HG03196 (cell line): ENCODE measurements at regions not wholly inside any gene's neighbourhood (a gene's known extent, or its start where the extent isn't known, plus 50 kb on each side); places are given as distances from the start of the nearest gene placed in this dataset.
"Not testable (repeated sequence)": the region's sequence is repeated elsewhere in the genome, so short reads cannot be mapped to it uniquely, and the experiment has no call there.

Experiments used
- ATAC-seq: cut with Tn5 transposase; IDR thresholded peaks from one replicate; pipeline ENCODE4 v1.9.1; 2021; ENCODE audit not compliant: unreplicated experiment

DNA sequence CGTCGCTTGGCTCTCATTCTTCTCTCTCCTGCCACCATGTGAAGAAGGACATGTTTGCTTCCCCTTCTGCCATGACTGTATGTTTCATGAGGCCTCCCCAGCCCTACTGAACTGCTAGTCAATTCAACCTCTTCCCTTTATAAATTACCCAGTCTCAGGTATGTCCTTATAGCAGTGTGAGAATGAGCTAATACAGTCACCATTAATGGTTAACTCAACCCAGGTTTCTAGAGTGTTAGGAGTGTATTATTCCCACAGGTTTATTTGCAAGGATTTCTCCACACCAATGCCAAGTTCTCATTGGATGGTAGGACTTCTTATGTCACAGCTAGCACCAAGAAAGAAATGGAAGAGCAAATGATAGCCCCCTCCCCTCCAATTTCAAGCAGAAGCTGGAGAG is 71.9 kb downstream of the DYNAP start:
- no peak for ATAC-seq

DNA sequence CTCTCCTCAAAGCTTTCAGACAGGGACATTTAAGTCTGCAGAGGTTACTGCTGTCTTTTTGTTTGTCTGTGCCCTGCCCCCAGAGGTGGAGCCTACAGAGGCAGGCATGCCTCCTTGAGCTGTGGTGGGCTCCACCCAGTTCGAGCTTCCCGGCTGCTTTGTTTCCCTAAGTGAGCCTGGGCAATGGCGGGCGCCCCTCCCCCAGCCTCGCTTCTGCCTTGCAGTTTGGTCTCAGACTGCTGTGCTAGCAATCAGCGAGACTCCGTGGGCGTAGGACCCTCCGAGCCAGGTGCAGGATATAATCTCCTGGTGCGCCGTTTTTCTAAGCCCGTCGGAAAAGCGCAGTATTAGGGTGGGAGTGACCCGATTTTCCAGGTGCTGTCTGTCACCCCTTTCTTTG is 78.7 kb downstream of the DYNAP start:
- not testable (repeated sequence) for ATAC-seq

DNA sequence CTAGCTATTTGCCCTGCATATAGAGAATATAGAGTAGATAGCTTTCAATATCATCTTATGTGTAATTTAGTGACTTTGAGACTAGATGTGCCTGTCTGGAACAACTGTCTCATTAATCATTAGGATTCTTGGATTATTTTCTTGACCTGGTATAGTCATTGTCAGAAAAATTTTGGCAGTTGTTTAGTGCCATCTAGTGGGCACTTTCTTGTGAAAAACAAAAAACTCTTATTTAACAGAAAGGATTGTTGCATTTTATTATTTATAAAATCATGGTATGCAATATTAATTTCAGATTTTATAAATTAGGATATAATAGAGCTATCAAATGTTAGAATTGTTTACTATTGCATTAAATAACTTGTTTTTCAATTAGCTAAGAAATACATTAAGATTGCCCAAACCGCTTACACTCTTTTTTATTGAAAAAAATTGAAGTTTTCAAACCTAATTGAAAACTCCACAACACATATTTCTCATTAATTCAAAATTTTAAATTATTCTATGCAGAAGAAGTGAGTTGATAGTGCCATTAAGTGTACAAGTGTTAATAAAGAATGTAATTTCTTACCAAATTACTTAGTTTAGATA is 80.3 kb downstream of the DYNAP start:
- ATAC-seq: no peak

DNA sequence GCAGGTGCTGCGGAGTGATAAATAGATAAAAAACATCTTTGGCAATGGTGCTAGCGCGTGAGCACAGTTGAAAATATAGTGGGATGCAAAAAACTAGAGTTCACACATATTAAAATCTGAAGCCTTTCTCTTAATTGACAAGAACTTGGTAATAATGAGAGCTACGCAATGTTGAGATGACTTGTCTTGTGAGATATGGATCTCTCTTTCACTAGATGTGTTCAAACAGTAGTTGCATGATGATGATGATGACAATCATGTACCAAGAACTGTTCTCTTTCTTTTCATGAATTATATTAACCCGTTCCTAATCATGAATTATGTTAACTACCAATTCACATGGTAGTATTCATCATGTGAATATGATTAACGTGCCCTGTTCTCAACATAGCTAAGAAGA is 81.1 kb downstream of the DYNAP start:
- ATAC-seq: no peak

DNA sequence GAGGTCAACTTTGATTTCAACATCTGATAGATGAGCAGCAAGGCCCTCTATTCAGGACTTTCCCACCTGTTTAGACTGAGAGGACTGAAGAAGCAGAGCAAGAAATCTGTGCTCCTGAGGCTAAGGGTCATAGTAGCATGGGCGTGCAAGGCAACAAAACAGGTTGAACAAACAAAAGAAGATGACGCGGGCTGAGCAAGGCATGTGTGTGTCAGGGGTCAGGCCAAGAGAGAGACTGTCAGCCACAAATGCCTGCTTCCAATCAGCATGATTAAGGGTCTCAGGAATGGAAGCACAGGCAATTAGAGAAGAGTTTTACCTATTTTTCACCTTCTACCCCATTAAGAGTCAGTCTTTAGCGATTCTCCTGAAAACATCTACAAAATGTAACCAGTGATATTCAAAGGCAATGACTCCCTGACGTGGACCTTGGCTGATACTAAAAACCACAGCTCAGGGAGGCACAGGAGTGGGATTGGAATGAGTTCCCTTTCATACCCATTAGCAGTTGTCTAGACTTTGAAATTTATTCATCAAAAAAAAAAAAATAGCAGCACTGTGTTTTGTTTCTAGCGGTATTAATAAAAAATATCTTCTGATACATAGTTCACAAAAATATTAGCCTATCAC is 81.9 kb downstream of the DYNAP start:
- ATAC-seq: no peak

DNA sequence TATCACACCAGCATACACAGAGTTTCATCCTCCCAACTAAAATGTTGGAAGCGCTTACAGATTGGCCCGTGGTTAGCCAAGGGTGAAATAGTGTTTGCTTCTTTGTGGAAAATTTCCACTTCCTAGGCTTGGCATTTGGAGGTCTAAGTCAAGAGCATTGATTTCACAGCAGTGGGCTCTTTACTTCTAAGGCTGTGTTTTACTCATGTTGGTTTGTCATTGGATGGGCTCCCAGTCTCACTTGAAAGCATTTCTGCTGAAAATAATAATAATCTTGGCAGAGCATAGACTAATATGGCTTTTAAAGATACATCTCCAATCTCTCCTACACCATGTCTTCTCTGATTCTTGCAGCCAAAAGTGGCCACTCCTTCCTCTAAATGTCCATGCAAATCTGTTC is 82.9 kb downstream of the DYNAP start:
- no peak for ATAC-seq

DNA sequence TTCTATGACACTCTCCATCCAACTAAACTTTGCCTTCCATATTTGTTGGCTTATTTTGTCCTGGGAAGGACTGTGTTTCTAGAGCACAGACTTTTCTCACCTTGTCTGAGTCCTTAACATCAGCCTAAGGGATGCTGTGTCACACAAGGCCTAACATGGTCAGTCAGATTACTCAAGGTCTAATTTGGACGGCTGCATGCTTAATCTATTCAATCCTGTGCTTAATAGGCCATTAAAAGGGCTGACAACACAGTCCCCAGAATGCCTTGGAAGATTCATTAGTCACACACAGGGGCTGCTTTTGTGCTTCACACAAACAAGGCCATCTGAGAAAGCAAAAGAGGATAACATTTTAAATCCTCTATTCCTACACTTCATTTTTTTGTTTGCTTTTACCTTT is 84.0 kb downstream of the DYNAP start:
- ATAC-seq: no peak

DNA sequence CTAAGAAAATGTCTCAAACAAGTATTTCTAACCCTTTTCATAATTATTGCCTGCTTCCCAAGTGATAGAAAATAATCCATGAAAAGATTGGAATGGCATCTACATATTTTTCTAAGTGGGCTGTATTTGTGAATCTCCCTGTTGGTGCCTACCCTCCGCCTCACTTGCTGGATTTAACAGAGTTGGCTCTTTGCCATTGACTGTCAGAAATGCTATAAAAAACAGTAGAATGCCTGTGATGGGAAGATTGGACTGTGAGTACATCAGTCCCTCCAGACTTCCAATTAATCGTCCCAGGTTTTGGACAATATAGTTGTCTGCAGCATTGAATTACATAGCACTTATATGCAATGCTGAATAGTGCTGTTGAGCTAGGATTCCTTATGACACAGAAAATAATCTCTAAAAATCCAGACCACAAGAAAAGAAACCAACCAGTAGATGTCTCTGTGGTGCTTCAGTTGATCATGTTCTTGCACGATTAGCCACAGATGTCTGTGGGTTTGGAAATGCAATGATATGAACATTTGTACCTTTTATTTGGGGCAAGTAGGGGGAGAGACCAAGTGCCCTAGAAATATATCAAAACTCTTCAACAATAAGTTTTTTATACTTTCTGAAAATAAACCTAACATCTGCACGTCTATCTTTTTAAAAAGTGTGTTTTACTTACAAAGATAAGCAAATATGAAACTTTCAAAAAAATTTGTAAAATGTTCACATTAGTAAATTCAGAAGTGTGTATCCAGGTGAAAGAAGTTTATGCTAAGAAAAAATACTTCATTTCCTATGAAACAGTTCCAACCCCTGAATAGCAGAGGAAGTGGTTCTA is 88.5 kb downstream of the DYNAP start:
- ATAC-seq: no peak

DNA sequence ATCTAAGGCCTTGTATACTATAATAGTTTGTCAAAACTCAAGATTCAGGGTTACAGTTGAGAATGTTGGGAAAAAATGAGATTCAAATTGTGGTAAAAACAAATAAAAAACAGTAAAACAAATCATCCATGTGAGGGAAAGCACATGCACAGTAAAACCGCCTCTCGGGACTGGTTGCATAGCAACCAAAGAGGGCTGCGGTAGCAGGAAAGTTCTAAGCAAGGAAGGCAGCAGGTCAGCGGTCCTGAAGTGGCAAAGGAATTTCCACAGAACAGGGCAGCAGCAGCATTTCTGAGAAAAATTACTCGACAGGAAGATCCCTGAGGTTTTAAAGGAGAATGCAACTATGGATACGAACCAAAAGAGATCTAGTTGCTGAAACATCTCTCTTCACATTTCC is 93.7 kb downstream of the DYNAP start:
- ATAC-seq: no peak

DNA sequence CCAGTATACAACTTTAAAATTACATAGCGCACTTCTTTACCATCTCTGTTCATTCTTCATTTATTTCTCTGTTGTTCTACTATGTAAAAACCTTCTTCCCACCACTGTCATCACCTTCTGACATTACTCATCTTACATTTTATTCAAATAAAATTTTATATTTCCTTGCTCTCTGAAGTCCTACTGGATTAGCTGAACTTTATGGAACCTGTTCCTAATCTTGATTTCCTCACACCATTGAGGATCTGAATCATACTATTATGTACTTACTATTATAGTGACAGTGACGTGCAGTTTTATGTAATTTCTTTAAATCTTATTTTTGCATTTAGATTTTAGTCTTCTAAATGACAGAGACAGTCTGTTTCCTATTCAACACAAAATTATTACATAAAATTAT is 98.3 kb downstream of the DYNAP start:
- no peak for ATAC-seq

DNA sequence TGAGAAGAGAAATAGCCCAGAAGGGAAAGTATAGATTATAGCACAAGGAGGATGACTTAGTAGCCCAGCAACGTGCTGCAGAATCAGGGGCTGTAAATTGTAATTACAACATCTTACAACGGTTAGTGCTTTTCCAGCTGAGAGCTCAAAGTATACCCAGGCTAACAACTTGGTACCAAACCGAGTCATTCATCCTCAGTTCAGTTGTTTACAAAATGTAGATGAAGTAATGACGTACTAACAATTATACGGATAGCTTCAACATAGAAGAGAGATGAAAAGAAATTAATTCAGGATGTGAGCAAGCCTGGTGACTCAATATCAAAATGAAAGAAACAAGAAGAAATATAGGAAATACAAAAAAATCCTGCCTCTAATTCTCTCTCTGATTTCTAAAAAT is 99.2 kb downstream of the DYNAP start:
- no peak for ATAC-seq

DNA sequence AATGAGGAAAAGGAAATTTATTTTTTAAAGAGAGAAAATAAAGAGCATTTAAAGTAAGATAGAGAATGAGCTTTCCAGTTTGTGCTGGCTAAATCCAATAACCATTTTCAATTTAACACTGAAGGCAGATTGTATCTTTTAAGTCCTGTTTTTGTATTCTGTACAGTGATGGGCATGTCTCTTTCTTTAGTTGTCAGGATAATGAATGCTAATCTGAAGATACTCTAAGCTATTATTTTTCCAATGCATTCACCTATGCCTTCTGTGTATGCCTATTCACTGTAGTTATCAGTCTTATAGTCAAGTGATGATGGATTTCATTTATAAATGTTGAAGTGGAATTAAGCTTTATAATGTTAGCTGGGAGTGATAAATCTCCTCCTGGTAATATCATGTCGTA is 101.4 kb downstream of the DYNAP start:
- ATAC-seq: no peak

DNA sequence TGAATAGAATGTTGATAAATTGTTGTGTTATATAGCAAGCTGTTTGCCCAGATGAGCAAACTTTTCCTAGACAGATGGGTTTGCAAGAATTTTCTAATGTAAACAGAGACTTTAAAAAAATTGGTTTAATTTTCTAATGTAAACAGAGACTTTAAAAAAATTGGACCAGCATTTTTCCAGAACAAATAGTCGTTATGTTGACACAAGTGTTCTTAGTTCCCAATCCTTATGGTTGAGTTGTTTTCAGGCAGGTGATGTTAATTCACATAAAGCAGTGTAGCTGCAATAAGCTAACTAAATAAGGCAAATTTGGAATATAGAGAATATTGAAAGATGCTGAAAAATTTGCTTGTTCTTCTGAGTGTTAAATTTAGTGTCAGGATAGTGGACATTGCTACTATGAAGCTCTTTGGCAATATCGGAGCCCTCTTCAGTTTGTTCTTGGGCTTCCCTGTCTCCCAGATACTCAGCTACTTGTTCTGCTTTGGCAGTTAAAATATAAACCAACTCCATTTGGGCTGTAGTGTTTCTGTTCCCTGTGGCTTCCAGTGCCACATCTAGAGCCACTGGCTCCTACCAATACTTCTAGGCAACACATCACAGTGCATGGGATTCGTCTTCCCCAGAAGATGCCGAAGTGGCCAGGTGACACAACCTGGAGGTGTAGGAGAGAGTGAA is 105.7 kb downstream of the DYNAP start:
- no peak for ATAC-seq

DNA sequence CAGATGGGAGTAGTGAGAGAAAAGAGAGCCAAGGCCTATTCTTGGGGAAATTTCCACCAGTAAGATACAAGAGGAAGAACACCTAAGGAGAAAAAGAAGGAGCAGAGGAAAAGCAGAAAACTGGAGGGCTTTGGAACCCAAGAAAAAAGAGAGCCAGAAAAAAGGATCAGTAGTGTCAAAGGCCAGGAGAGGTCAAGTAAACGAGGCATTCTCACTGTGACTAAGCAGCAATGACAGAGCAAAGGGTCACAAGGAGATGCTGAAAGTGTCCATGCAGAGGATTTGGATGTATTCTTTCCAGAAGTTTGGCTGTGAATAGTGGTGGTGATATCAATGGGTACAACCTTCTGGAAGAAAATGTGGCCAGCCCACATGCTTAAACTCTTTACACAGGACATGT is 109.5 kb downstream of the DYNAP start:
- ATAC-seq: no peak

DNA sequence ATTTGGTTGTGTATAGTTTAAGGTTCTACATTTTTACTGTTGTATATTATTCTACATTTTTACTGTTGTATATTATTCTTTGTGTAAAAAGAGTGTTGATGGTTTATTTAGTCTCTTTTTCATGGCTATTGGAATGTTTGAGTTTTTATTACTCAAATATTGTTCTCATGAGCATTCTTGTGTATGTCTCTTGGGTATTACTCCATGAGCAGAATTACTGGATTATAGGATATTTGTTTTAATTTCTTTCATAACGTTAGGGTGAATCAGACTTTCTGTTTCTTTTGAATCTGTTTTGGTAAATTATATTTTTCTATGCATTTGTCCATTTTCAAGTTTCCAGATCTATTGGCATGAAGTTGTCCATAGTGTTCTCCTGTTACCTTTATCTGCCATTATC is 111.6 kb downstream of the DYNAP start:
- ATAC-seq: no peak

DNA sequence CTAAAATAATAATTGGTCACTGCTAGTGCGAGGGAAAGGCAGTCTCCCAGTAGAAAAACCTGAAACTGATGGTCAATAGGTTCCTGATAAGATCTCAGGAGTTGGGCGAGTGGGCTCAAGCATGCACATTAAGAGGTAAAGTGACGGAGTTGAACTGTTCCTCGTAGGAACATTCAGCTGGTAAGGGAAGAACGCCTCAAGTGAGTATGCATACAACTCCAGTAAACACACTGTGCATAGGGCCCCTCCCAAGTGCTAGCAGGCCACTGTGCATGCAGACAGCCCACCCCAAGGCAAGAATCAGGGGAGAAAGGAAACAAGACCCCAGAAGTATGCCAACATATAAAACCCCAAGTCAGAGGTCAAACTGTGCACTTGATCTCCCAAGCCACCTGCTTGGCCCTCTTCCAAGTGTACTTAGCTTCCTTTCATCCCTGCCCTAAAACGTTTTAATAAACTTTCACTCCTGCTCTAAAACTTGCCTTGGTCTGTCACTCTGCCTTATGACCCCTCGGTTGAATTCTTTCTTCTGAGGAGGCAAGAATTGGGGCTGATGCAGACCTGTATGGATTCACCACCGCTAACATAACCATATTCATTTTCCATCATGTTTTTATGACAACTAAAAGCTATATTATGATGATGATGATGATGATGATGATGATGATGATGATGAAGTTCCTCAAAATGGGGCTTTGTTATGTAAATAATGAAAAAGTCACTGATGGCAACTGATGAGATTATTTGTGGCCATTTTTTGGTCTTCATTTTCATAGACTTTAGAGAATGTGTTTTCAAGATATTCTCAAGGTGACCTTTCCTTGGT is 118.0 kb upstream of the RAB27B start:
- no peak for ATAC-seq

DNA sequence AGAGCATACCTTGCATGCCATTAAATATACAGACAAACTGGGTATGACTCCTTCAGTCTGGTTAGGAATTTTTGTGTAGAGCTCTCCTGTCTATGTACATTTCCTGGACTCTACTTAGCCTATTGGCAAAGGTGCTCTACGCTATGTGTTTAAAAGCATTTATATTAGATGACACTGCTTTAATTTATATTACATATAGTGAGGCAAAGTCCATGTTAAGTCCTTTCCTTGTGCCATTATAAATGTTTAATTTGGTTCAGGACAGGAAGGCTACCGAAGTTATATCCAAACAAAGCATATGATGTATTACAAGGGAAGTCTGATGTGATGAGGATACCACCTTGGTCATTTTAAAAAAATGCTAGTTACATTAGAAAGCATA is 117.4 kb upstream of the RAB27B start:
- ATAC-seq: no peak

DNA sequence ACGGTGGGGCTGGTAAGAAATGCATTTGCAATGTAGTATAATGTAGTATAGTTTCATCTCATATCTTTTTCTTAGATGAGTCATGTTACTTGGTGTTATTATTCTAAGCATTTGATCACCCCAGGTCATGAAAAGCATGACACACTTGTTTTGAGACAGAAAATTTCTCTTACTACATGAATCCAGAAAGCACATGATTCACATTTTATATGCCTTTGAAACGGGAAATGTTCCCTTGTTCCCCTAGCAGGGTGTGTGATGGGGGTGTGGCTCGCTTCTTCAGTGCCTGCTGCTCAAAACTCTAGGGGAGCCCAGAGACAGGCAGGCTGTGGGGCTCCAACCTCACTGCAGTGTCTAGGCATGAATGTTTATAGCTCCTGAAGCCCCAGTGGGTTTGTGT is 116.0 kb upstream of the RAB27B start:
- no peak for ATAC-seq

DNA sequence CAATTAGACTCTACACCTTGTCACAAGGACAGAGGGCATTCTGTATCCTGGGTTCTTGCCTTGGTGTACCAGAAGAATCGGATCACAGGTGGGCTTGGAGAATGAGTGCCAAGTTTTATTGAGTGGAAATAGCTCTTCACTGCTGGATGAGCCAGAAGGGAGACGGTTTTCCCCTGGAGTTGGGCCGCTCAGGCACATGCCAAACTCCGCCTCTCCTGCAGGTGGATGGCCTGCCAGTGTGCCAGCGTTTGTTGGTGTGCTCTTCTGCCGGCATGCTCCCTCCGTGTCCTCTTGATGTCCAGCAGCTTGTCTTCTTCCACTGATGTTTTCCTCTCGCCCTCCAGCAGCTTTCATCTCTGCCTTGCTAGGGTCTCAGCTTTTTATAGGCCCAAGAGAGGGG is 115.5 kb upstream of the RAB27B start:
- ATAC-seq: no peak

DNA sequence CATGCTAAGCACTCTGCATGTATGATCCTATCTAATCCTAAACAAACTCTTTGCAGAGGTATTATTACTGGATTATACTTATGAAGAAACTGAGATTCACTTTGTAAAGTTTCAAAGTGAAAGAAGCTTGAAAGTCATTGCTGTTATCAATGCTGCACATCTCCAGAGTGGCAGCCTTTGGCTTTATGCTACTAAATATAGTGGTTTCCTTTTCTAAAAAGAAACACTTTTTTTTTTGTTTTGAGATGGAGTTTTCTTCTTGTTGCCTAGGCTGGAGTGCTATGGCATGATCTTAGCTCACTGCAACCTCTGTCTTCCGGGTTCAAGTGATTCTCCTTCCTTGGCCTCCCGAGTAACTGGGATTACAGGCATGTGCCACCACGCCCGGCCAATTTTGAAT is 114.9 kb upstream of the RAB27B start:
- no peak for ATAC-seq

DNA sequence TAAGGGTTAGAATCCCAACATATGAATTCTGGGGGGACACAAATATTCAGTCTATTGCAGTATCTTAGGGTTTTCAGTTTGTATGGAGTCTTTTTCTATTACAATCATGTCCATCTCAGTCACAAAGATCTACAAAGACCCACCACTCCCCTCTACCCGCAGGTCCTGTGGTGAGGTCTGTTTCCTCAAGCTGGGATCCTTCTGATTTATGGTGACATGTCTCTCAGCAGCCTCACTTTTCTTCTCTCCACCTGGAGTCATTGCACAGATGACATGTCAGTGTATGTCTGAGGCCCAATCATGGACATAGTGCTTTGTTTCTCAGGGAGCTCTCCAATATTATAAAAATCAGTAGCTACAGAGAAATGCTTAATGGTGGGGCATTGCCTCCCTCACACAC is 113.4 kb upstream of the RAB27B start:
- ATAC-seq: no peak
